ENCODE measurements at regions not wholly inside any gene's neighbourhood (a gene's known extent, or its start where the extent isn't known, plus 50 kb on each side); places are given as distances from the start of the nearest gene placed in this dataset.

GRCh38 chr2:75798569-75798968 is 87.9 kb upstream of the GCFC2 start:
- DNase-seq = no peak

- DNase-seq = no peak
Measured at GRCh38 chr2:75792996-75793395, 82.3 kb upstream of the GCFC2 start.

GRCh38 chr2:75792146-75792545 is 81.4 kb upstream of the GCFC2 start:
- DNase-seq = no peak

GRCh38 chr2:75790814-75791467 is 80.2 kb upstream of the GCFC2 start:
- no peak for DNase-seq

GRCh38 chr2:75790121-75790813 is 79.6 kb upstream of the GCFC2 start:
- no peak for DNase-seq

GRCh38 chr2:75788902-75789301 is 78.2 kb upstream of the GCFC2 start:
- no peak for DNase-seq

GRCh38 chr2:75788154-75788553 is 77.4 kb upstream of the GCFC2 start:
- no peak for DNase-seq

- DNase-seq = no peak
Measured at GRCh38 chr2:75787532-75788132, 76.9 kb upstream of the GCFC2 start.

GRCh38 chr2:75775311-75775823 is 64.7 kb upstream of the GCFC2 start:
- DNase-seq = no peak

GRCh38 chr2:75772908-75773630 is 62.4 kb upstream of the GCFC2 start:
- no peak for DNase-seq

- no peak for DNase-seq
Measured at GRCh38 chr2:75765798-75766197, 55.1 kb upstream of the GCFC2 start.

- DNase-seq = no peak
Measured at GRCh38 chr2:75764611-75765010, 53.9 kb upstream of the GCFC2 start.

All from activated T-cell treated with anti-CD3 and anti-CD28 coated beads, Interleukin-2, amount 50 U/mL, for 48 hours (primary cell).